ENCODE measurements at regions not wholly inside any gene's neighbourhood (a gene's known extent, or its start where the extent isn't known, plus 50 kb on each side); places are given as distances from the start of the nearest gene placed in this dataset.

GRCh38 chr20:22841846-22842245, 193.3 kb upstream of the SSTR4 start:
- TF ChIP-seq CTCF (IDR thresholded peaks at IDR 0.05), result no peak
- Histone ChIP-seq H3K36me3 (no peaks in the 10 kb centered on the region), H3K27me3 (peaks cover 0 to 8% (median 0%) of the 10 kb centered on the region in 7 donors), H3K4me1 (no peaks in the 10 kb centered on the region), H3K27ac (no peak overlapping the region), H3K9me3 (peaks cover 0 to under 1% (median 0%) of the 10 kb centered on the region in 11 donors), H3K4me3 (no peak overlapping the region)
- DNase-seq (no peak), ATAC-seq (no peak)
- WGBS, 2 donors, result 95 to 97% methylated on average over 4 of the region's 4 CpGs
- intact Hi-C loops (cut with DNase I), result loop anchor here in 2 of 10 donors (10.0 kb wide), 1 partner anchor 393 kb away; no protein-coding TSS in a partner anchor

- ATAC-seq, result no peak
- 90 to 91% methylated on average over 5 of the region's 5 CpGs for WGBS, 2 donors
- Histone ChIP-seq H3K4me3 (no peak overlapping the region), H3K27me3 (peaks cover 0 to 8% (median 0%) of the 10 kb centered on the region in 7 donors), H3K27ac (no peak overlapping the region), H3K4me1 (no peaks in the 10 kb centered on the region), H3K9me3 (peaks cover 0 to 10% (median 0%) of the 10 kb centered on the region in 11 donors), H3K36me3 (no peaks in the 10 kb centered on the region)
- intact Hi-C loops (cut with DNase I), result loop anchor here in 2 of 10 donors (10.0 kb wide), 1 partner anchor 392 kb away; no protein-coding TSS in a partner anchor
- DNase-seq, result no peak
- no peak for TF ChIP-seq CTCF (IDR thresholded peaks at IDR 0.05)
Observed at GRCh38 chr20:22842793-22843192, 192.3 kb upstream of the SSTR4 start.

- no peaks in the 10 kb centered on the region for H3K4me1 ChIP-seq
- H3K9me3 ChIP-seq, result peaks cover 0 to 19% (median 0%) of the 10 kb centered on the region in 11 donors
- H3K27ac ChIP-seq, result no peak overlapping the region
- TF ChIP-seq CTCF (IDR thresholded peaks at IDR 0.05), result no peak
- ATAC-seq (no peak), DNase-seq (no peak)
- intact Hi-C loops (cut with DNase I), result loop anchor here in 3 of 10 donors (5.0 to 10.0 kb wide), 2 partner anchors 108 to 390 kb away; no protein-coding TSS in a partner anchor
- peaks cover 0 to 8% (median 0%) of the 10 kb centered on the region in 7 donors for H3K27me3 ChIP-seq
- no peaks in the 10 kb centered on the region for H3K36me3 ChIP-seq
- H3K4me3 ChIP-seq, result no peak overlapping the region
Observed at GRCh38 chr20:22844959-22845358, 190.2 kb upstream of the SSTR4 start.

GRCh38 chr20:22846863-22847262, 188.2 kb upstream of the SSTR4 start:
- no peak overlapping the region for H3K27ac ChIP-seq
- no peaks in the 10 kb centered on the region for H3K36me3 ChIP-seq
- no peaks in the 10 kb centered on the region for H3K4me1 ChIP-seq
- 49 to 74% methylated on average over 3 of the region's 3 CpGs for WGBS, 2 donors
- intact Hi-C loops (cut with DNase I), result loop anchor here in 3 of 10 donors (5.0 to 10.0 kb wide), 2 partner anchors 110 to 388 kb away; no protein-coding TSS in a partner anchor
- no peak overlapping the region for H3K4me3 ChIP-seq
- no peak for DNase-seq
- peaks cover 0 to 19% (median 3%) of the 10 kb centered on the region in 11 donors for H3K9me3 ChIP-seq
- TF ChIP-seq CTCF (IDR thresholded peaks at IDR 0.05), result no peak
- ATAC-seq, result no peak
- peaks cover 0 to 5% (median 0%) of the 10 kb centered on the region in 7 donors for H3K27me3 ChIP-seq
